ENCODE measurements at regions not wholly inside any gene's neighbourhood (a gene's known extent, or its start where the extent isn't known, plus 50 kb on each side); places are given as distances from the start of the nearest gene placed in this dataset.

GRCh38 chr10:59098831-59099452 lies 77.5 kb upstream of the PHYHIPL start:
- ATAC-seq (peak; percentile 27), DNase-seq (ENCODE audit: low spot score) (no peak)
- intact Hi-C loops (cut with DNase I), result no loop called here

- ATAC-seq (peak; percentile 74), DNase-seq (ENCODE audit: low spot score) (no peak)
- intact Hi-C loops (cut with DNase I), result no loop called here
Observed at GRCh38 chr10:59099481-59099880, 77.0 kb upstream of the PHYHIPL start.

GRCh38 chr10:59102394-59102793 lies 74.0 kb upstream of the PHYHIPL start:
- ATAC-seq, result no peak
- intact Hi-C loops (cut with DNase I), result no loop called here
- DNase-seq (ENCODE audit: low spot score), result no peak

GRCh38 chr10:59104186-59104585 lies 72.3 kb upstream of the PHYHIPL start:
- intact Hi-C loops (cut with DNase I), result no loop called here
- ATAC-seq (no peak), DNase-seq (ENCODE audit: low spot score) (no peak)

- intact Hi-C loops (cut with DNase I), result no loop called here
- no peak for DNase-seq (ENCODE audit: low spot score)
- ATAC-seq, result no peak
Observed at GRCh38 chr10:59106441-59106840, 70.0 kb upstream of the PHYHIPL start.

GRCh38 chr10:59107147-59107546 lies 69.3 kb upstream of the PHYHIPL start:
- ATAC-seq (no peak), DNase-seq (ENCODE audit: low spot score) (no peak)
- intact Hi-C loops (cut with DNase I), result no loop called here

- ATAC-seq (no peak), DNase-seq (ENCODE audit: low spot score) (no peak)
- intact Hi-C loops (cut with DNase I), result no loop called here
Observed at GRCh38 chr10:59108296-59108870, 68.1 kb upstream of the PHYHIPL start.

- no peak for ATAC-seq
- intact Hi-C loops (cut with DNase I), result no loop called here
- no peak for DNase-seq (ENCODE audit: low spot score)
Observed at GRCh38 chr10:59108886-59109288, 67.6 kb upstream of the PHYHIPL start.

- ATAC-seq (no peak), DNase-seq (ENCODE audit: low spot score) (no peak)
- intact Hi-C loops (cut with DNase I), result no loop called here
Observed at GRCh38 chr10:59109826-59110225, 66.6 kb upstream of the PHYHIPL start.

GRCh38 chr10:59124187-59124586 lies 52.3 kb upstream of the PHYHIPL start:
- DNase-seq (ENCODE audit: low spot score), result no peak
- ATAC-seq, result no peak
- intact Hi-C loops (cut with DNase I), result no loop called here

GRCh38 chr10:59125666-59126065 lies 50.8 kb upstream of the PHYHIPL start:
- intact Hi-C loops (cut with DNase I), result no loop called here
- DNase-seq (ENCODE audit: low spot score), result no peak
- ATAC-seq, result no peak

- no peak for DNase-seq (ENCODE audit: low spot score)
- intact Hi-C loops (cut with DNase I), result no loop called here
Observed at GRCh38 chr10:59126261-59126660, 50.2 kb upstream of the PHYHIPL start.

More at GRCh38 chr10:59126261-59126660, 50.2 kb upstream of the PHYHIPL start:
- ATAC-seq, result no peak
